Tibial nerve (tissue), 4 donors: ENCODE measurements at regions not wholly inside any gene's neighbourhood (a gene's known extent, or its start where the extent isn't known, plus 50 kb on each side); places are given as distances from the start of the nearest gene placed in this dataset.

ENCODE experiments used
- DNase-seq, 2 donors: peaks; one replicate each; pipeline ENCODE4 v3.0.0-alpha.2; 2019; ENCODE audit warnings: low spot score in 2 of 2
- H3K27ac ChIP-seq, 4 donors: fragments of 200-600 bp; sonication (generic) in 3 of 4; one replicate each; pipeline ENCODE4 v1.5.1; 2017 to 2019; ENCODE audit warnings: mild to moderate bottlenecking in 1 of 4
- H3K27me3 ChIP-seq, 2 donors: fragments of 200-600 bp; sonication (generic) in 1 of 2; one replicate each; pipeline versions ENCODE4 v1.5.1 to v1.6.0; 2017 to 2019
- H3K36me3 ChIP-seq, 3 donors: fragments of 200-600 bp; sonication (generic); one replicate each; pipeline ENCODE4 v1.5.1; 2018 to 2019
- H3K4me1 ChIP-seq, 4 donors: fragments of 200-600 bp; sonication (generic) in 3 of 4; one replicate each; pipeline ENCODE4 v1.5.1; 2017 to 2019
- H3K4me3 ChIP-seq, 4 donors: fragments of 200-600 bp; sonication (generic) in 3 of 4; one replicate each; pipeline ENCODE4 v1.5.1; 2017 to 2019; ENCODE audit warnings: mild to moderate bottlenecking in 1 of 4, moderate library complexity in 1 of 4
- H3K9me3 ChIP-seq, 4 donors: fragments of 200-600 bp; sonication (generic) in 3 of 4; one replicate each; pipeline ENCODE4 v1.5.1; 2017 to 2019
- EP300 ChIP-seq, 2 donors: sonication (generic); formaldehyde crosslinking; IDR thresholded peaks; one replicate each; pipeline ENCODE4 v1.6.1; 2017; ENCODE audit warnings: antibody characterized with exemption in 2 of 2, mild to moderate bottlenecking in 1 of 2
- POLR2A ChIP-seq, 2 donors: fragments of 450-650 bp; IDR thresholded peaks; one replicate each; pipeline ENCODE4 v1.6.1; 2017; ENCODE audit warnings: antibody characterized with exemption in 2 of 2, mild to moderate bottlenecking in 2 of 2, moderate library complexity in 2 of 2
- WGBS, 2 donors: methylation state at CpG; one replicate each; pipeline ENCODE4 v1.1.5; 2018; 5-methylcytosine and 5-hydroxymethylcytosine counted together
- TF ChIP-seq, protein P1 (sequence below), 5 experiments: fragments of 200-600 bp in 3 of 5; fragments of 450-650 bp in 2 of 5; sonication (generic) in 3 of 5; IDR thresholded peaks; one replicate each; pipeline ENCODE4 v1.5.1; 2016 to 2019; ENCODE audit warnings: antibody characterized with exemption in 5 of 5, mild to moderate bottlenecking in 3 of 5, moderate library complexity in 2 of 5

DNA sequence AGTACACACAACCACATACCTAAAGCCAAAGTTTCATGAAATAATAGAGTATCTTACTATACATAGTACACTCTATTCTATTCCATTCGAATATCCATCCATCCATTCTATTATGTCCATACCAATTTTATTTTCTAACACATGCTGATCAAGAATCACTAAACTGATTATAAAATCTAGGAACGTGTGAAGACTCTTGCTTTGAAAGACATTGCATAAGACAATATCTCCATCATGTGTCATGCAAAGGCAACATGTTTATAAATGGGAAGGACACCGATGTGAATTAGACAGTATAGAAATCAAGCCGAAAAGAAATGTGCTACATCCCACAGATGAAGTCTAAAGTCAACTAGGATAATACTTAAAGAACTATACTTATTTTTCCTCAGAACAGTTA, 1561.5 kb upstream of the TENM4 start:
- no peaks in the 10 kb centered on the region for H3K4me1 ChIP-seq
- no peak overlapping the region for H3K4me3 ChIP-seq
- 75 to 78% methylated on average over 4 of the region's 4 CpGs for WGBS, 2 donors
- no peaks in the 10 kb centered on the region for H3K27me3 ChIP-seq
- H3K27ac ChIP-seq = no peak overlapping the region
- no peak for DNase-seq
- no peaks in the 10 kb centered on the region for H3K9me3 ChIP-seq
- no peaks in the 10 kb centered on the region for H3K36me3 ChIP-seq
- TF ChIP-seq POLR2A (IDR thresholded peaks at IDR 0.05) = no peak
- TF ChIP-seq EP300 (IDR thresholded peaks at IDR 0.05) = no peak
- TF ChIP-seq, protein P1, sequence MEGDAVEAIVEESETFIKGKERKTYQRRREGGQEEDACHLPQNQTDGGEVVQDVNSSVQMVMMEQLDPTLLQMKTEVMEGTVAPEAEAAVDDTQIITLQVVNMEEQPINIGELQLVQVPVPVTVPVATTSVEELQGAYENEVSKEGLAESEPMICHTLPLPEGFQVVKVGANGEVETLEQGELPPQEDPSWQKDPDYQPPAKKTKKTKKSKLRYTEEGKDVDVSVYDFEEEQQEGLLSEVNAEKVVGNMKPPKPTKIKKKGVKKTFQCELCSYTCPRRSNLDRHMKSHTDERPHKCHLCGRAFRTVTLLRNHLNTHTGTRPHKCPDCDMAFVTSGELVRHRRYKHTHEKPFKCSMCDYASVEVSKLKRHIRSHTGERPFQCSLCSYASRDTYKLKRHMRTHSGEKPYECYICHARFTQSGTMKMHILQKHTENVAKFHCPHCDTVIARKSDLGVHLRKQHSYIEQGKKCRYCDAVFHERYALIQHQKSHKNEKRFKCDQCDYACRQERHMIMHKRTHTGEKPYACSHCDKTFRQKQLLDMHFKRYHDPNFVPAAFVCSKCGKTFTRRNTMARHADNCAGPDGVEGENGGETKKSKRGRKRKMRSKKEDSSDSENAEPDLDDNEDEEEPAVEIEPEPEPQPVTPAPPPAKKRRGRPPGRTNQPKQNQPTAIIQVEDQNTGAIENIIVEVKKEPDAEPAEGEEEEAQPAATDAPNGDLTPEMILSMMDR (IDR thresholded peaks at IDR 0.05) = no peak

DNA sequence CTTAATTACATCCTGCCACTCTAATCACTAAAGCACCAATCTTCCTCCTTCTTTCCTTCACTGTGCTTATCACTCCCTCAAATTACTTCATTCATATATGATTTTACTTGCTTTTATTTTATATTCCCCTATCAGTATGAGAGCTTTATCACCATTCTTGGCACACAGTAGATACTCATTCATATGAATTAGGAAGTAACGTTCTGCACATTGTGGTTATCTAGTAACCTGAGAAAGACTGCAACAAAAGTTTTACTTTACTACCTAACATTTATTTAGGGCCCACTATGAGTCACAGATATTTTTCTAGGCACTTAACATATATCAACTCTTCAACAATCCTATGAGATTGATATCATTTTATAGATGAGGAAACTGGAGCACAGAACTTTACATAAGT, 1559.9 kb upstream of the TENM4 start:
- TF ChIP-seq EP300 (IDR thresholded peaks at IDR 0.05) = no peak
- TF ChIP-seq, protein P1 (IDR thresholded peaks at IDR 0.05) = no peak
- TF ChIP-seq POLR2A (IDR thresholded peaks at IDR 0.05) = no peak
- H3K4me3 ChIP-seq = no peak overlapping the region
- no peak for DNase-seq
- 80 to 81% methylated on average over 1 of the region's 1 CpG for WGBS, 2 donors
- no peaks in the 10 kb centered on the region for H3K9me3 ChIP-seq
- no peaks in the 10 kb centered on the region for H3K36me3 ChIP-seq
- no peaks in the 10 kb centered on the region for H3K4me1 ChIP-seq
- no peaks in the 10 kb centered on the region for H3K27me3 ChIP-seq
- no peak overlapping the region for H3K27ac ChIP-seq

DNA sequence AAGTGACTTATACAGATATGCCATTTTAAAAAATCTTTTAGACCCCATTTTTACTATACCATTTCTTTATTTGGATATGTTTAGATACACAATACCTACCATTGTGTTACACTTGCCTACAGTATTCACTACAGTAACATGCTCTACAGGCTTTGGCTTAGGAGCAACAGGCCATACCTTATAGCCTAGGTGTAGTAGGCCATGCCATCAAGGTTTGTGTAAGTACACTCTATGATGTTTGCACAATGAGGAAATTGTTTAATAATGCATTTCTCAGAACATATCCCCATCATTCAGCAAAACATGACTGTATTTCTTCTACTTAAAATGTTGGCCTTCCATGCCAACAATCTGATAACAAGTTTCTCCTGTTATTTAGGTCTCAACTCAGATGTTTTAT, 1559.5 kb upstream of the TENM4 start:
- Histone ChIP-seq H3K4me1 (no peaks in the 10 kb centered on the region), H3K27me3 (no peaks in the 10 kb centered on the region), H3K9me3 (no peaks in the 10 kb centered on the region), H3K36me3 (no peaks in the 10 kb centered on the region), H3K4me3 (no peak overlapping the region), H3K27ac (no peak overlapping the region)
- no peak for DNase-seq
- TF ChIP-seq, protein P1 (IDR thresholded peaks at IDR 0.05) = no peak
- TF ChIP-seq POLR2A (IDR thresholded peaks at IDR 0.05) = no peak
- TF ChIP-seq EP300 (IDR thresholded peaks at IDR 0.05) = no peak

DNA sequence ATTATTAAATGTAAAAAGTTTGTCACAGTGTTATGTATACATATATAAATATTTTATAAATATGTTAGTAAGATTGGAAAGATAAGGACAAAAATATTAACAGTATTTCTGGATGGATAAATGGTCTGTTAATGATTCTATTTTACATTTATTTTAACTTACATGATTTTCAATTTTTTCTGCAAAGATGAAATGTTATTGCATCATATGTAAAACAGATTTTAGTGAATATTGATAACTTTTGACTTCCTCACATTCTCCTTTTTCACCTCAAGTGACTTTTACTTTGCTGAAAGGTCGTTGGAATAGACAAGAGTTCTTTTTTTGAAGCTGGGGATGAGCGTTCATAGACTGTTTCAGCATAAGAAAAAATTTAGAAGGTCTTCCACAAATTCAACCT, 1554.7 kb upstream of the TENM4 start:
- TF ChIP-seq EP300 (IDR thresholded peaks at IDR 0.05) (no peak), POLR2A (IDR thresholded peaks at IDR 0.05) (no peak)
- TF ChIP-seq, protein P1 (IDR thresholded peaks at IDR 0.05) = no peak
- H3K4me3 ChIP-seq = no peak overlapping the region
- no peaks in the 10 kb centered on the region for H3K36me3 ChIP-seq
- no peaks in the 10 kb centered on the region for H3K27me3 ChIP-seq
- no peaks in the 10 kb centered on the region for H3K9me3 ChIP-seq
- DNase-seq = no peak
- H3K4me1 ChIP-seq = no peaks in the 10 kb centered on the region
- 53 to 62% methylated on average over 2 of the region's 2 CpGs for WGBS, 2 donors
- H3K27ac ChIP-seq = no peak overlapping the region

DNA sequence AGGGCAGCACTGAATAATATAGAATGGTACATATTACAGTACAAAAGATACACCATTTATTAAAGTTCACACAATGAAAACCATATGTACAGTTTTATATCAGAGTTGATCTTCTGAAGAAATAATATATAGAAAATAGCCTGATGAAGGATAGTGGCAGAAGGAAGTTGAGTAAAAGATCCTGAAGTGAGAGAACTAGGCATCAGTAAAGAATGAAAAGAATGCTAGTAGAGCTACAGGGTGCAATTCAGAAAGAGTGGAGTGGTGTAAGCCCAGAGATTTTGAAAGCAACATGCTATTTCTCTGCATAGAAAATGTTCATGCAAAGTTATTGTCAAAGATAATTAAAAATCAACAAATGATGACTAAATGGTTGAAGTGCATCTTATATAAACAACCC, 1552.7 kb upstream of the TENM4 start:
- no peaks in the 10 kb centered on the region for H3K27me3 ChIP-seq
- TF ChIP-seq POLR2A (IDR thresholded peaks at IDR 0.05) (no peak), EP300 (IDR thresholded peaks at IDR 0.05) (no peak)
- TF ChIP-seq, protein P1 (IDR thresholded peaks at IDR 0.05) = no peak
- DNase-seq = no peak
- H3K4me1 ChIP-seq = no peaks in the 10 kb centered on the region
- no peaks in the 10 kb centered on the region for H3K36me3 ChIP-seq
- no peaks in the 10 kb centered on the region for H3K9me3 ChIP-seq
- no peak overlapping the region for H3K4me3 ChIP-seq
- no peak overlapping the region for H3K27ac ChIP-seq
